SHP77 treated with DMSO at 0.1 percent for 48 hours (cell line): ENCODE measurements at regions not wholly inside any gene's neighbourhood (a gene's known extent, or its start where the extent isn't known, plus 50 kb on each side); places are given as distances from the start of the nearest gene placed in this dataset.
"Not testable (repeated sequence)": the region's sequence is repeated elsewhere in the genome, so short reads cannot be mapped to it uniquely, and the experiment has no call there.

Experiments used
- DNase-seq: peaks from one replicate; lab custom pipeline; 2025; lab: John Stamatoyannopoulos, UW

DNA sequence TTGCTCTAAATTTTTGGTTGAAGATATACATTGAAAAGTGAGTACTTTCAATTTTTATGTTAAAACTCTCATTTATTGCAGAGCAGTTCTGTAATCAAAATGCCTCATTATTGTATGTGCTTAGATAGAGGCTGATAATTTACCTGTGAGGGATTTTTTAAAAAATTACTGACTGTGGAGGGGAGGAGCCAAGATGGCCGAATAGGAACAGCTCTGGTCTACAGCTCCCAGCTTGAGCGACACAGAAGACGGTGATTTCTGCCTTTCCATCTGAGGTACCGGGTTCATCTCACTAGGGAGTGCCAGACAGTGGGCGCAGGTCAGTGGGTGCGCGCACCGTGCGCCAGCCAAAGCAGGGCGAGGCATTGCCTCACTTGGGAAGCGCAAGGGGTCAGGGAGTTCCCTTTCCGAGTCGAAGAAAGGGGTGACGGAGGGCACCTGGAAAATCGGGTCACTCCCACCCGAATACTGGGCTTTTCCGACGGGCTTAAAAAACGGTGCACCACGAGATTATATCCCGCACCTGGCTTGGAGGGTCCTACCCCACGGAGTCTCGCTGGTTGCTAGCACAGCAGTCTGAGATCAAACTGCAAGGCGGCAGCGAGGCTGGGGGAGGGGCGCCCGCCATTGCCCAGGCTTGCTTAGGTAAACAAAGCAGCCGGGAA lies 89.4 kb downstream of the DDX11 start:
- DNase-seq: not testable (repeated sequence)

- peak; percentile 17 for DNase-seq
These were observed 100.6 kb downstream of the DDX11 start for GRCh38 chr12:31174293-31174692.

- not testable (repeated sequence) for DNase-seq
These were observed 103.9 kb downstream of the DDX11 start for GRCh38 chr12:31177514-31177913.

- DNase-seq: not testable (repeated sequence)
These were observed 105.2 kb downstream of the DDX11 start for GRCh38 chr12:31178875-31179274.

DNA sequence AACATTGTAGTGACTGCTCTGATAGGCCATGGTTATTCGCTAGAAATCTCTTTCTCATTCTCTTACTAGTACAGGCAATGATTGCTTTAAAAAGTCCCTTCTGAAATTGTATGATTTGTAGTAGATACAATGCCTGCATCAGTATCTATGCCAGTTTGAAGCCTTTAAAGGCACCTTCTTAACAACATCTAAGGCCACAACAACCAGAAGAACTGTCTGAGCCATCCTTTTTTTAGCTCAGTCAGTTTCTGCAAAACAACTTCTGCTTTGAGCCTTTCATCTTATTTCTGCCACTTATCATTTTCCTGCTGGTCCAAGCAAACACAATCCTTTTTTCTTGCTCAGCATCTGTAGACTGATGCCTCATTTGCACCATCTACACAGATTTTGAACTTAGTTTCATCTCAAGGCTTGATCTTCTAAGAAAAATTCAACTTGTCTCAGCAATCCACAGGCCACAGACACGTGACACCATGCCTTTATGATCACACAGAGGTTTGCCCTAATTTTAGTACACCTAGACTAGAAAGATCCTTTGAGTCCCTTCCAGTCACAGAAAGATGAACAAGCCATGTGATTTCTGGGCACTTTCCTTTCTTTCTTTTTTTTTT lies 106.1 kb downstream of the DDX11 start:
- DNase-seq: not testable (repeated sequence)

GRCh38 chr12:31182571-31182970 lies 108.9 kb downstream of the DDX11 start:
- DNase-seq: not testable (repeated sequence)

GRCh38 chr12:31183107-31183506 lies 109.4 kb downstream of the DDX11 start:
- not testable (repeated sequence) for DNase-seq

GRCh38 chr12:31183899-31184298 lies 110.2 kb downstream of the DDX11 start:
- DNase-seq: not testable (repeated sequence)

GRCh38 chr12:31184667-31185066 lies 111.0 kb downstream of the DDX11 start:
- DNase-seq: not testable (repeated sequence)

GRCh38 chr12:31192689-31193088 lies 119.0 kb downstream of the DDX11 start:
- DNase-seq: not testable (repeated sequence)

GRCh38 chr12:31195620-31196019 lies 122.0 kb downstream of the DDX11 start:
- DNase-seq: not testable (repeated sequence)

DNA sequence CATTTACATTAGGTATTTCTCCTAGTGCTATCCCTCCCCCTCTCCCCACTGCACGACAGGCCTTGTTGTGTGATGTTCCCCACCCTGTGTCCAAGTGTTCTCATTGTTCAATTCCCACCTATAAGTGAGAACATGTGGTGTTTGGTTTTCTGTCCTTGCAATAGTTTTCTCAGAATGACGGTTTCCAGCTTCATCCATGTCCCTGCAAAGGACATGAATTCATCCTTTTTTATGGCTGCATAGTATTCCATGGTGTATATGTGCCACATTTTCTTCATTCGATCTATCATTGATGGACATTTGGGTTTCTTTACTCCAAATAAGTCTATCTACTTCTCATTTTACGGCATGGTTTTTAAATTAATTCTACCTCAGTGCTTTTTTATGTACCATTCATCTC lies 125.8 kb downstream of the DDX11 start:
- DNase-seq: not testable (repeated sequence)

DNA sequence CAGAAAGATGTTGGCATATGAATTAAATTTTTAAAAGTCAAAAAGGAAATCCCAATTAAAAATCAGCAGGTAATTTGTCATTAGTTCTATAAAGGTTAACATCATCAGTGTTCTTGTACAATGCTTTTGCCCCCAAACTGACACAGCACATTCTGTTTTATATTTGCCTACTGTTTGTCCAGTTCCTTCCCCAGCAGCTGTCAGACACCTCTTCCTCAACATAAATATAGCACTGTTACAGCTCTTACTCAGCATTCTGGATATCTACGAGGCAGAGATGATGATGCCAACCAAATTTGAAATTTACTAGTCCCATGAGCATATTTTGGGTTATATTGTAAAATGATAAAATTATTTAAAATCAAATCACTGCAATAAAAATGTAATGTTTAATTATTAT lies 124.6 kb downstream of the SINHCAF start:
- peak; percentile 59 for DNase-seq

- no peak for DNase-seq
These were observed 122.7 kb downstream of the SINHCAF start for GRCh38 chr12:31203261-31203660.

GRCh38 chr12:31205054-31205453 lies 120.9 kb downstream of the SINHCAF start:
- DNase-seq: no peak

GRCh38 chr12:31206038-31206670 lies 119.8 kb downstream of the SINHCAF start:
- peak; percentile 51 for DNase-seq

DNA sequence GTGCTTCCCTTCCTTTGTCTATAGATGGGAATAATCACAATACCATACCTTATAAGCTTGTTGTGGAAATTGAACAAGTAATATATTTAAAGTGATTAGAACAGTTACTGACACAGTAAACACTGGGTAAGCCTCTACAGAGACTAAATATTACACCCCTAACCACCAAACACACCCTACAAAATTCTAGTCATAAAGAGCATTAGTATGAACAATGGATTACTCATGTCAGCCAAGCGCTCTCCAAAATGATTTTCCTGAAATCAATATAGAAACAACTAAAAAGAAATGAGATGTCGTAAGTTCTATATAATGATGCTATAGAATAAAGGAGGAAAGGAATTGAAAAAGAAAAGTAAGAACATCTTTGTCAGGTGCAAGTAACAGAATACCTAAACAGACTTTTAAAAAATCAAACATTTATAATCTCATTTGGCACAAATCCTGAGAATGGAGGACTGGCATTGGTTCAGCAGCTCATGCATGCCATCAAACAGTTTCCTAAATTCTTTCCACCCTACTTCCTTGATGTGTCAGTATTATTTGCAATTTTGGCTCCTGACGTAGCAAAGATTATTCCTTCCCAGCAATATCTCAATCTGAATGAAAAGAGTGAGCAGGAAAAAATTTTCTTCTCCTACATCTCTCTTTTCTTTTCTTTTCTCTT lies 118.0 kb downstream of the SINHCAF start:
- no peak for DNase-seq

DNA sequence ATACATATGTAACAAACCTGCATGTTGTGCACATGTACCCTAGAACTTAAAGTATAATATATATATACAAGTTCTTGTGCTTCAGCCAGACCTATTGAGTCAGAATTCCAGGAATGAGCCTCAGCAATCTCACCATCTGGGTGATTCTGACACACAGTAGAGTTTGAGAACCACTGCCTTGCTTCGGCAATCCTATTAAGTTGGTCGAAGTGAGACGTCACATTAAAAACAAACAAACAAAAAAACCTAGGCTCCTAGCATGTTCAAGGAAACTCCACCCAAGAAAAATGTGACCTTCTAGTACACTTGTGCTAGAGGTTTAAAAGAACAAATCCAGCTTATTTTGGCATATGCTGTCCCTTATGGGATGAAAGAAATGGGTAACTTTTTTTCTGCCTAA lies 115.8 kb downstream of the SINHCAF start:
- DNase-seq: no peak

DNA sequence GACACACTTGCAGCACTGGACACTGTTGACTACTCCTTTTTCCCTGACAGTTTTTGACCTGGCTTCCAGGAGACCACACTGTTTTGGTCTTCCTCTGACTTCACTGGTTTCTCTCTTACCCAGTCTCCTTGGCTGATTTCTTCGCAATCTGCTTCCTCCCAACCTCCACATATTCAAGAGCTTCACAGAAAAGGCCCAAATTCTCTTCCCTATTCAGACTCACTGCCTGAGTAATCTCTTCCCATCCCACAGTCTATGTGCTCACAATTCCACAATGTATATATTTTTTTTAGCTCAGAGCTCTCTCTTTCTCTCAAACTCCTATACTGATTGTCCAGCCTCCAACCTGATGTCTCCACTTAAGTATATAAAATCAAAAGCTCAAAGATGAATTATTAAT lies 115.4 kb downstream of the SINHCAF start:
- DNase-seq: no peak

DNA sequence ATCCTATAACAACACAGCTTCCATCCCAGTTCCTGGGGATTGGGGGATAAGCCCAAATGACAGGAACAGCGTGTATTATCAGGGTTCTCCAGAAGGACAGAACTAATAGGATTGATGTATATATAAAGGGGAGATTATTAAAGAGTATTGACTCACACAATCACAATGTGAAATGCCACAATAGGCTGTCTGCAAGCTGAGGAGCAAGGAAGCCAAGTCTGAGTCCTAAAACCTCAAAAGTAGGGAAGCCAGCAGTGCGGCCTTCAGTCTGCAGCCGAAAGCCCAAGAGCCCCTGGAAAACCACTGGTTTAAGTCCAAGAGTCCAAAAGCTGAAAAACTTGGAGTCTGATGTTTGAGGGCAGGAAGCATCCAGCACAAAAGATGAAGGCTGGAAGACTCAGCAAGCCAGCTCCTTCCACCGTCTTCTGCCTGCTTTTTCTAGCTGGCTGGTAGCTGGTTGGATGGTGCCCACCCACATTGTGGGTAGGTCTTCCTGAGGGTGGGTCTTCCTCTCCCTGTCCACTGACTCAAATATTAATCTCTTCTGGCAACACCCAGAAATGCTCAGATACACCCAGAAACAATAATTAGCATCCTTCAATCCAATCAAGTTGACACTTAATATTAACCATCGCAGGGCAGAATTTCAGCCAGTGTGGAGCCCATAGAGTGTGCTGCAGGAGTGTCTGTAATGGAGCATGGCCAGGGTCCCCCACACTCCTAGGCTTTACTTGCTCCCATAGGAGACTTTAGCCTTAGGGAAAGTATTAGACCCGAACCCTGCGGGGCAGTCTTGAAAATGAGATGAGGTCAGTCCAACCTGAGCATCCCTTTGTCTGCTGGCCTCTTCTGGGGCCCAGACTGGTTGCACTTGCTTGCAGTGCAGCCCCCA lies 111.1 kb downstream of the SINHCAF start:
- no peak for DNase-seq

- peak; percentile 89 for DNase-seq
These were observed 110.3 kb downstream of the SINHCAF start for GRCh38 chr12:31215518-31216232.
